GM23338 (cell line): ENCODE measurements at regions not wholly inside any gene's neighbourhood (a gene's known extent, or its start where the extent isn't known, plus 50 kb on each side); places are given as distances from the start of the nearest gene placed in this dataset.

ENCODE experiments used
- CTCF ChIP-seq, 2 experiments: fragments of 200-600 bp in 1 of 2; sonication (generic) in 1 of 2; conservative IDR thresholded peaks; 2 replicates each; pipeline versions ENCODE4 v1.5.1 to v1.6.1; 2016 to 2017; ENCODE audit warnings: antibody characterized with exemption in 2 of 2, low read depth in 2 of 2, mild to moderate bottlenecking in 2 of 2, moderate library complexity in 1 of 2
- EZH2 ChIP-seq: fragments of 200-600 bp; sonication (generic); IDR thresholded peaks from one replicate; pipeline ENCODE4 v1.8.0; 2017; ENCODE audit warnings: antibody characterized with exemption, mild to moderate bottlenecking, low read depth; ENCODE audit not compliant: unreplicated experiment
- JUNB ChIP-seq: IDR thresholded peaks from one replicate; pipeline ENCODE4 v1.6.1; 2016; ENCODE audit warnings: antibody characterized with exemption; ENCODE audit not compliant: unreplicated experiment
- POLR2AphosphoS5 ChIP-seq: IDR thresholded peaks from 2 replicates; pipeline ENCODE4 v1.6.1; 2016; ENCODE audit warnings: antibody characterized with exemption, low read depth
- REST ChIP-seq: IDR thresholded peaks from one replicate; pipeline ENCODE4 v1.6.1; 2018; ENCODE audit warnings: antibody characterized with exemption; ENCODE audit not compliant: unreplicated experiment

- TF ChIP-seq EZH2, result no peak
- peak; percentile 90 to 99 for TF ChIP-seq CTCF (conservative IDR thresholded peaks at IDR 0.05; ENCODE audit: low read depth in 2 of 2)
- no peak for TF ChIP-seq POLR2AphosphoS5
- TF ChIP-seq REST, result no peak
- TF ChIP-seq JUNB, result no peak
These were observed 127.4 kb upstream of the RPL34 start for GRCh38 chr4:108492816-108493595.
